OCI-LY3 (cell line): ENCODE measurements at regions not wholly inside any gene's neighbourhood (a gene's known extent, or its start where the extent isn't known, plus 50 kb on each side); places are given as distances from the start of the nearest gene placed in this dataset.
"Not testable (repeated sequence)": the region's sequence is repeated elsewhere in the genome, so short reads cannot be mapped to it uniquely, and the experiment has no call there.

Experiments
- CTCF ChIP-seq: fragments of 200-600, 300-600 bp; sonication (generic); IDR thresholded peaks from 2 replicates; pipeline ENCODE4 v1.5.1; 2014; ENCODE audit warnings: antibody characterized with exemption, low read length, low read depth
- EZH2phosphoT487 ChIP-seq: fragments of 200-600 bp; shearing (Covaris generic); IDR thresholded peaks from 2 replicates; pipeline ENCODE4 v1.6.1; 2018; ENCODE audit warnings: antibody characterized with exemption, mixed run types, low read depth

- TF ChIP-seq CTCF, EZH2phosphoT487: not testable (repeated sequence)
Measured at GRCh38 chr4:35021222-35021621, 1223.1 kb downstream of the ARAP2 start.
